ENCODE measurements at regions not wholly inside any gene's neighbourhood (a gene's known extent, or its start where the extent isn't known, plus 50 kb on each side); places are given as distances from the start of the nearest gene placed in this dataset.
A peak's percentile ranks its signal among the peaks of the same experiment; 100 is the strongest.

GRCh38 chr4:110287130-110287529, 88.7 kb upstream of the ELOVL6 start:
- DNase-seq = no peak
- Mint-ChIP-seq H3K4me3 (no peak overlapping the region), H3K4me1 (ENCODE audit: low read depth) (peaks cover 4% of the 10 kb centered on the region), H3K9me3 (no peaks in the 10 kb centered on the region), H3K36me3 (ENCODE audit: insufficient read depth) (no peaks in the 10 kb centered on the region), H3K27me3 (ENCODE audit: low read depth) (peaks cover 4% of the 10 kb centered on the region)
- peak; percentile 89 to 92 for ATAC-seq

- ATAC-seq = no peak
- H3K27me3 Mint-ChIP-seq (ENCODE audit: low read depth) = no peaks in the 10 kb centered on the region
- DNase-seq = no peak
- H3K36me3 Mint-ChIP-seq (ENCODE audit: insufficient read depth) = no peaks in the 10 kb centered on the region
- H3K4me1 Mint-ChIP-seq (ENCODE audit: low read depth) = no peaks in the 10 kb centered on the region
- H3K4me3 Mint-ChIP-seq = no peak overlapping the region
- H3K9me3 Mint-ChIP-seq = no peaks in the 10 kb centered on the region
These were observed 79.7 kb upstream of the ELOVL6 start for GRCh38 chr4:110278127-110278526.

GRCh38 chr4:110275871-110276270, 77.5 kb upstream of the ELOVL6 start:
- ATAC-seq = no peak
- H3K4me3 Mint-ChIP-seq = no peak overlapping the region

GRCh38 chr4:110271986-110272385, 73.6 kb upstream of the ELOVL6 start:
- Mint-ChIP-seq H3K36me3 (ENCODE audit: insufficient read depth) (no peaks in the 10 kb centered on the region), H3K4me1 (ENCODE audit: low read depth) (peaks cover 2% of the 10 kb centered on the region), H3K9me3 (no peaks in the 10 kb centered on the region), H3K4me3 (no peak overlapping the region), H3K27me3 (ENCODE audit: low read depth) (peaks cover 5% of the 10 kb centered on the region)
- ATAC-seq = no peak
- no peak for DNase-seq

More at GRCh38 chr4:110275871-110276270, 77.5 kb upstream of the ELOVL6 start:
- Mint-ChIP-seq H3K36me3 (ENCODE audit: insufficient read depth) (no peaks in the 10 kb centered on the region), H3K9me3 (no peaks in the 10 kb centered on the region), H3K4me1 (ENCODE audit: low read depth) (no peaks in the 10 kb centered on the region), H3K27me3 (ENCODE audit: low read depth) (no peaks in the 10 kb centered on the region)
- no peak for DNase-seq

GRCh38 chr4:110270492-110271197, 72.2 kb upstream of the ELOVL6 start:
- ATAC-seq = no peak
- H3K9me3 Mint-ChIP-seq = no peaks in the 10 kb centered on the region
- peaks cover 5% of the 10 kb centered on the region for H3K27me3 Mint-ChIP-seq (ENCODE audit: low read depth)
- H3K4me1 Mint-ChIP-seq (ENCODE audit: low read depth) = peaks cover 2% of the 10 kb centered on the region
- H3K4me3 Mint-ChIP-seq = no peak overlapping the region
- DNase-seq = no peak
- no peaks in the 10 kb centered on the region for H3K36me3 Mint-ChIP-seq (ENCODE audit: insufficient read depth)

- peaks cover 2% of the 10 kb centered on the region for H3K4me1 Mint-ChIP-seq (ENCODE audit: low read depth)
- H3K4me3 Mint-ChIP-seq = no peak overlapping the region
- H3K9me3 Mint-ChIP-seq = no peaks in the 10 kb centered on the region
- no peak for DNase-seq
- ATAC-seq = no peak
- no peaks in the 10 kb centered on the region for H3K36me3 Mint-ChIP-seq (ENCODE audit: insufficient read depth)
- peaks cover 5% of the 10 kb centered on the region for H3K27me3 Mint-ChIP-seq (ENCODE audit: low read depth)
These were observed 70.4 kb upstream of the ELOVL6 start for GRCh38 chr4:110268790-110269189.

- Mint-ChIP-seq H3K27me3 (ENCODE audit: low read depth) (peaks cover 5% of the 10 kb centered on the region), H3K4me1 (ENCODE audit: low read depth) (peaks cover 2% of the 10 kb centered on the region), H3K4me3 (no peak overlapping the region), H3K36me3 (ENCODE audit: insufficient read depth) (no peaks in the 10 kb centered on the region), H3K9me3 (no peaks in the 10 kb centered on the region)
- DNase-seq = no peak
- ATAC-seq = peak; percentile 46 to 69
These were observed 69.9 kb upstream of the ELOVL6 start for GRCh38 chr4:110268352-110268751.

GRCh38 chr4:110266136-110266535, 67.7 kb upstream of the ELOVL6 start:
- ATAC-seq = no peak
- H3K9me3 Mint-ChIP-seq = no peaks in the 10 kb centered on the region
- H3K27me3 Mint-ChIP-seq (ENCODE audit: low read depth) = peaks cover 5% of the 10 kb centered on the region

GRCh38 chr4:110265001-110265400, 66.6 kb upstream of the ELOVL6 start:
- DNase-seq = no peak
- Mint-ChIP-seq H3K4me3 (no peak overlapping the region), H3K27me3 (ENCODE audit: low read depth) (peaks cover 6% of the 10 kb centered on the region), H3K4me1 (ENCODE audit: low read depth) (peaks cover 2% of the 10 kb centered on the region), H3K9me3 (no peaks in the 10 kb centered on the region), H3K36me3 (ENCODE audit: insufficient read depth) (no peaks in the 10 kb centered on the region)
- ATAC-seq = no peak

More at GRCh38 chr4:110266136-110266535, 67.7 kb upstream of the ELOVL6 start:
- Mint-ChIP-seq H3K4me3 (no peak overlapping the region), H3K4me1 (ENCODE audit: low read depth) (peaks cover 2% of the 10 kb centered on the region), H3K36me3 (ENCODE audit: insufficient read depth) (no peaks in the 10 kb centered on the region)
- DNase-seq = no peak

- Mint-ChIP-seq H3K4me1 (ENCODE audit: low read depth) (no peaks in the 10 kb centered on the region), H3K9me3 (no peaks in the 10 kb centered on the region), H3K27me3 (ENCODE audit: low read depth) (peaks cover 1% of the 10 kb centered on the region), H3K36me3 (ENCODE audit: insufficient read depth) (no peaks in the 10 kb centered on the region), H3K4me3 (no peak overlapping the region)
- ATAC-seq (no peak), DNase-seq (no peak)
These were observed 61.9 kb upstream of the ELOVL6 start for GRCh38 chr4:110260299-110260698.

- no peak for ATAC-seq
- H3K9me3 Mint-ChIP-seq = no peaks in the 10 kb centered on the region
These were observed 51.6 kb upstream of the ELOVL6 start for GRCh38 chr4:110250023-110250387.

GRCh38 chr4:110248831-110249253, 50.4 kb upstream of the ELOVL6 start:
- Mint-ChIP-seq H3K4me1 (ENCODE audit: low read depth) (no peaks in the 10 kb centered on the region), H3K36me3 (ENCODE audit: insufficient read depth) (no peaks in the 10 kb centered on the region), H3K9me3 (no peaks in the 10 kb centered on the region), H3K27me3 (ENCODE audit: low read depth) (peaks cover 6% of the 10 kb centered on the region), H3K4me3 (no peak overlapping the region)
- ATAC-seq (no peak), DNase-seq (no peak)

More at GRCh38 chr4:110250023-110250387, 51.6 kb upstream of the ELOVL6 start:
- H3K36me3 Mint-ChIP-seq (ENCODE audit: insufficient read depth) = no peaks in the 10 kb centered on the region
- H3K4me3 Mint-ChIP-seq = no peak overlapping the region
- no peak for DNase-seq
- peaks cover 5% of the 10 kb centered on the region for H3K27me3 Mint-ChIP-seq (ENCODE audit: low read depth)
- H3K4me1 Mint-ChIP-seq (ENCODE audit: low read depth) = no peaks in the 10 kb centered on the region

All from activated T-cell treated with anti-CD3 and anti-CD28 coated beads, Interleukin-2, amount 50 U/mL, for 4 hours (primary cell).